Fibroblast of peridontal ligament (primary cell): ENCODE measurements at regions not wholly inside any gene's neighbourhood (a gene's known extent, or its start where the extent isn't known, plus 50 kb on each side); places are given as distances from the start of the nearest gene placed in this dataset.
"Not testable (repeated sequence)": the region's sequence is repeated elsewhere in the genome, so short reads cannot be mapped to it uniquely, and the experiment has no call there.

ENCODE experiments used
- DNase-seq: peaks from one replicate; pipeline ENCODE4 v3.0.0-alpha.2; 2010; ENCODE audit errors: extremely low read depth

GRCh38 chr11:87970762-87971161 is 204.5 kb downstream of the RAB38 start:
- DNase-seq, result no peak

GRCh38 chr11:87967459-87967858 is 207.8 kb downstream of the RAB38 start:
- no peak for DNase-seq

GRCh38 chr11:87966694-87967093 is 208.5 kb downstream of the RAB38 start:
- DNase-seq, result peak; percentile 2

- DNase-seq, result no peak
Observed at GRCh38 chr11:87966216-87966615, 209.0 kb downstream of the RAB38 start.

GRCh38 chr11:87961606-87962005 is 213.6 kb downstream of the RAB38 start:
- DNase-seq, result no peak

DNA sequence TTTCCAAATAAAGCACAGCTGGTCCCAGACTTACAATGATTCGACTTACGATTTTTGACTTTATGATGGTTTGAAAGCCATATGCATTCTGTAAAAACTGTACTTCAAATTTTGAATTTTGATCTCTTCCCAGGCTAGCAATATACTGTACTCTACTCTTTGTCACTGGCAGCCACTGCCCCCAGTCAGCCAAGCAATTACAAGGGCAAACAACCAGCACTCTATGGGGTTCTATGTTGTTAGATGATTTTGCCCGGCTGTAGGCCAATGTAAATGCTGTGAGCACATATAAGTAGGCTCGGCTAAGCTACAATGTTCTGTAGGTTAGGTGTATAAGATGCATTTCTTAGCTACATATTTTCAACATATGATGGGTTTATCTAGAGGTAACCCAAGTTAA is 217.3 kb downstream of the RAB38 start:
- no peak for DNase-seq

DNA sequence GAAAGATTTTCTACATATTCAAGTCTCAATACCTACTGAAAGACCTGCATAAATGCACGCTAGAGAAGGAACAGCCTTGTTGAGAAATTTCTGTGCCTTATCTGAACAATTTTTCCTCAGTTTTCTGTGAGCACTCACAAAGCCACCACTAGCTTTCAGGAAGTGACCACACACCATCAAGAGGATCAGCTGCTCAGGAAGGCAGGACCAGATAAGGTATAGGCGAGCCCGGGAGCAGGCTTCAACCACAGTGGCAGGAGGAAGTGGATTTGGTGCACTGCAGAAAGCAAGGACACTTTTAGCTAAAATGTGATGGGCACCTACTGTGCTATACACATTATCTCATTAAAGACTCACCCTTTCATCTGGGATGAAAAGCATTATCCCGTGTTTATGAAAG is 220.8 kb downstream of the RAB38 start:
- DNase-seq, result no peak

DNA sequence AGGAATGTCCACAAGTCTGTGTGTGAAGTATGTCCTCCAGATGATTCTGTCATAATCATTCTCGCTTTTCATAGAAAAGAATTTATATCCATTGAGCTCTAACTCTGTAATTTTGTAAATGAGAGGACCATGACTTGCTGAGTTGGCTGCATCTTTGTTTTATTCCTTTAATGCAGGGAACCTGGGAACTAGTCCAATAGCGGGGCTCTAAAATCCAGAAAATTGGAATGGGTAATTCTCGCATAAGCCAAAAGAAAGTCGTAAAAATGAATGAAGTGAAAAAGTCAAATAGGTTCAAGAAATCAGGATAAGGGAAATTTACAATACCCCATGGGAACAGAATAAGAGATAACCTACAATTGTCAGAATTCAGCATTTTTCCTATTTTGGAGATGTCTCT is 232.5 kb downstream of the RAB38 start:
- no peak for DNase-seq

- DNase-seq, result no peak
Observed at GRCh38 chr11:87934182-87934581, 241.1 kb downstream of the RAB38 start.

DNA sequence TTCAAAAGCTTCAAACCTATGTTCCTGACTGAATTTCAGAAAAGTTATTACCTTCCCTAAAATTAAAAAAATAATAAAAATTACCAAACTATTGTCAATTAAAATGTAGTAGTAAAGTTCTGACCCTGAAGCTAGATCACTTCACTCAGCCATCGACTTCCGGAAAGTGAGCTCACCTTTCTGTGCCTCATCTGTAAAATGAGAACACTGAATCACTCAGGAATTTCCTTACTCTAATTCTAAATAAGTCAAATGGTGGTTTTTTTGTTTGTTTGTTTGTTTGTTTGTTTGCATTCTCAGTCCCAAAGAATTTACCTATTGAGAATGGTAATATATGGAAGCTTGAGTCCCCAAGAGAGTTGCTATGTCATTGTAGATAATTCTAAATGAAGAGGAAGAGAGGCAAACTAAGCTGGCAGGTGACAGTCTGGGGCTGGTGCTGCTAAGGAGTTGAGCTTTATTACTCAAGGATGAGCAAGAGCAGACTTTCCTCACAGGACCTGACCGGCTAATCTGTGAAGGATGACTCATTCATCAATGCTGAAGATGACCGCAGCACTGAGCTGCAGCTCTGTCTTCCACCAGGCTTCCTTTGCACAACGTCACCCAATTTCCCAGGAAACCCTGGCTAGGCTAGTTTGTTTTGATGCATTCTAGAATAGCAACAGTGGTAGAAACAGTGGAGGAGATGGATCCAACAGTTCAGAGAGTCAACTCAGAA is 248.8 kb downstream of the RAB38 start:
- peak; percentile 16 for DNase-seq

DNA sequence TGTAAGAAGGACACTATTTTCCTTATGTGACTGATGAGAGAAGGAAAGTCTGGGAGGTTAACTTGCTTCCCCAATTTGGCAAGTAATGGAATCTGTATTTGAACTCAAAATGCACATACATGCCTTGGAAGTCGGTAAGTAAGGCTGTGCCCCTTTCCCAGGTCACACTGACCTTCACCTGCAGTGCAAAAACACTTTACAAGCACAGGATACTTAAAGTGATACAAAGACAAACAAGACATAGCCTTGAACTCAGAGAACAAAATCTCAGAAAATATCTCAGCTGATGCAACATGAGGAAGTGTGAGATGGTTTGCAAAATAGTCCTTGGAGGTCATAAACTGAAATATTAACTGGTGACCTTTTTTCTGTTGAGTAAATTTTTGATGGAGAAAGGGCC is 251.1 kb downstream of the RAB38 start:
- DNase-seq, result no peak

GRCh38 chr11:87917111-87917510 is 258.1 kb downstream of the RAB38 start:
- no peak for DNase-seq

GRCh38 chr11:87909178-87909577 is 266.1 kb downstream of the RAB38 start:
- DNase-seq, result no peak

DNA sequence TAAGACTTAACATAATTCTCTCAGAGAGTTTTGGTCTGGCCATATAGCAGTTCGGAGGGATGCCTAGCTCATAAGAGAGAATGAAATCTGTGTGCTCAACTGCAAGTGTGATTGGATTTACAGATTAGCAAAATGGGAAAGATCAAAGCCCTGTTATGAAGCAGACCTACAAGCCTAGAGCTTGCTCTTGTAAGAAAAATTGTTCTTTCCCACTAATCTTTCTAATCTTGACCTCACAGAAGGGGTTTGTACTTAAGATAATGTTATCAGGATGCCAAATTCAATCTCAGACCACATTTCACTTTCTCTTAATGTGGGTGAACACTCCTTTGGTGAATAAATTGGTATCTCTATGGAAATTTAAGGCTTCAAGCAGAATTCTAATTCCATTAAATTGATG is 267.2 kb downstream of the RAB38 start:
- no peak for DNase-seq

GRCh38 chr11:87903345-87903744 is 271.9 kb downstream of the RAB38 start:
- DNase-seq, result no peak

GRCh38 chr11:87901341-87901740 is 273.9 kb downstream of the RAB38 start:
- DNase-seq, result no peak

- no peak for DNase-seq
Observed at GRCh38 chr11:87897921-87898320, 277.3 kb downstream of the RAB38 start.

GRCh38 chr11:87897071-87897470 is 278.2 kb downstream of the RAB38 start:
- DNase-seq, result no peak

- no peak for DNase-seq
Observed at GRCh38 chr11:87894961-87895360, 280.3 kb downstream of the RAB38 start.

DNA sequence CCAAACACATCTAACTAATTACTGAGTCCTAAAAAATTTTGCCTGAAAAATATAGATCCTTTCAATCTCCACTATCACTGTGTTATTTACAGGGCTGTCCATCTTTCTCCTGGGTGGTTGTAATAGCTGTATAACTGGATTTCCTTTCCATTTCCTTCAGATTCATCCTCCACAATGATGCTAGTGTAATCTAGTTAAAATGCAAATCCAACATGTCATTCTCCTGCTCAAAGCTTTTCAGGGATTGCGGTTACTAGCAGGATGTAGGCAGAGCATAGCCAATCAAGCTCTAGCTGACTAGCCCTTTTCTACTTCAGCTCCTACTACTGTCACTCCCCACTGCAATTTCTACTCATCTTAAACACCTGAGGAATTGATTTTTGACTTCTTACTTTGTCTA is 283.0 kb downstream of the RAB38 start:
- DNase-seq, result no peak

GRCh38 chr11:87889126-87889525 is 286.1 kb downstream of the RAB38 start:
- peak; percentile 40 for DNase-seq

DNA sequence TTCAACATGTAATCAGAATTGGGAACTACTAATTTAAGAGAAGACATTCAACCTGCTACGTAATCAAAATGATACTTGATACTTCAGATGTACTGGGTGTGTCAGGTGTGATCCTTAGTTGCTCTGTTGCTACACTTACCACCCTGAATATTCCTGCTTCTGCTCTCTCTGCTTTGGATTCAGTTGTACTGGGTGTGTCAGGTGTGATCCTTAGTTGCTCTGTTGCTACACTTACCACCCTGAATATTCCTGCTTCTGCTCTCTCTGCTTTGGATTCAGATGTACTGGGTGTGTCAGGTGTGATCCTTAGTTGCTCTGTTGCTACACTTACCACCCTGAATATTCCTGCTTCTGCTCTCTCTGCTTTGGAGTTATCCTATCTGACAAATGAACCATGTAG is 290.2 kb downstream of the RAB38 start:
- DNase-seq, result not testable (repeated sequence)

DNA sequence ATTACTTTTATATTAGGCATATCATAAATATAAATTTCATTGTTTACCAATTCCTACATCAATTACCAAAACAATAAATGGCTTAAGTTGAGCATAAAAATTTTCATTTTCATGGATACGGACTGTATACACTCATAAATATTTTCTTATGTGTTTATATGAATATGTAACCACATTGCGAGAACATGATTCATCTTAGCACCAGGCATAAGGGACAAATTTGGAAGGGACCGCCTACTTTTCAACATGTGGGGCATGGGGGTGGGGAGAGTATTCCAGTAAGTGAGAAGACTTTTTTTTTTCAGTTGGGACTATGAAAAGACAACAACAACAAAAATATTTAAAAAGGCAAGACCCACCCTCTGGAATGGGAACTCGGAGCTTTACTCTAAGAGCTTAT is 296.1 kb downstream of the RAB38 start:
- DNase-seq, result peak; percentile 56

- DNase-seq, result peak; percentile 76
Observed at GRCh38 chr11:87878373-87878825, 296.8 kb downstream of the RAB38 start.
